ENCODE measurements at regions not wholly inside any gene's neighbourhood (a gene's known extent, or its start where the extent isn't known, plus 50 kb on each side); places are given as distances from the start of the nearest gene placed in this dataset.

- no peaks in the 10 kb centered on the region for H3K4me1 ChIP-seq (ENCODE audit: control insufficient read depth, insufficient read depth, low read length)
- no peaks in the 10 kb centered on the region for H3K36me3 ChIP-seq (ENCODE audit: control insufficient read depth, insufficient read depth, low read length)
- no peak overlapping the region for H3K27ac ChIP-seq (ENCODE audit: insufficient read depth, low read depth, low read length, poor library complexity, severe bottlenecking)
- WGBS, 2 experiments, result 72 to 79% methylated on average over 1 of the region's 1 CpG
- no peak overlapping the region for H3K4me3 ChIP-seq (ENCODE audit: insufficient read depth, low read depth, low read length)
- no peaks in the 10 kb centered on the region for H3K27me3 ChIP-seq (ENCODE audit: control insufficient read depth, insufficient read depth, low read length, poor library complexity, severe bottlenecking)
- no peaks in the 10 kb centered on the region for H3K9me3 ChIP-seq (ENCODE audit: control insufficient read depth, low read length)
Observed at GRCh38 chr18:4836141-4836540, 360.9 kb downstream of the AKAIN1 start.

- Histone ChIP-seq H3K4me1 (ENCODE audit: control insufficient read depth, insufficient read depth, low read length) (no peaks in the 10 kb centered on the region), H3K4me3 (ENCODE audit: insufficient read depth, low read depth, low read length) (no peak overlapping the region), H3K36me3 (ENCODE audit: control insufficient read depth, insufficient read depth, low read length) (no peaks in the 10 kb centered on the region), H3K27me3 (ENCODE audit: control insufficient read depth, insufficient read depth, low read length, poor library complexity, severe bottlenecking) (no peaks in the 10 kb centered on the region), H3K27ac (ENCODE audit: insufficient read depth, low read depth, low read length, poor library complexity, severe bottlenecking) (no peak overlapping the region), H3K9me3 (ENCODE audit: control insufficient read depth, low read length) (no peaks in the 10 kb centered on the region)
- WGBS, 2 experiments, result 89 to 95% methylated on average over 3 to 5 of the region's 5 CpGs
Observed at GRCh38 chr18:4831791-4832375, 365.2 kb downstream of the AKAIN1 start.

DNA sequence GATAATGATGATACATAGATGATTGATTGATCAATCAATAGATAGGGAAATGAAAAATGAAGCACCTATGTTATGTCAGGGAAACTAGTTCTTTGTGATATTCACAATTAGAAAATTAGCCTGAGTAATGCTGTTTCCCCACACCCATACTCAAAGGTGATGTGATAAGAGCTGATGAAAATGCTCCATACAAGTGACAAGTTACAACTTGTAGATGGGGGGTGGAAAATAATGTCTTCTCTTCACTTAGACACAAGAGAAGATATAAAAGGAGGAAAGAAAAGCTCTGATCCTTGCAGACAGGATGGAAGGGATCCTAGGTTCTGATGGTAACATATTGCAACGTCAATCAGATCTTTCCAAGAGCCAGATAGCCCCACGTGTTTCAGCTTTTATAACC is 365.9 kb downstream of the AKAIN1 start:
- Histone ChIP-seq H3K36me3 (ENCODE audit: control insufficient read depth, insufficient read depth, low read length) (no peaks in the 10 kb centered on the region), H3K27me3 (ENCODE audit: control insufficient read depth, insufficient read depth, low read length, poor library complexity, severe bottlenecking) (no peaks in the 10 kb centered on the region), H3K4me1 (ENCODE audit: control insufficient read depth, insufficient read depth, low read length) (no peaks in the 10 kb centered on the region), H3K27ac (ENCODE audit: insufficient read depth, low read depth, low read length, poor library complexity, severe bottlenecking) (no peak overlapping the region), H3K4me3 (ENCODE audit: insufficient read depth, low read depth, low read length) (no peak overlapping the region), H3K9me3 (ENCODE audit: control insufficient read depth, low read length) (no peaks in the 10 kb centered on the region)
- 91 to 97% methylated on average over 2 of the region's 2 CpGs for WGBS, 2 experiments

GRCh38 chr18:4823091-4823490 is 368.0 kb upstream of the DLGAP1 start:
- Histone ChIP-seq H3K27ac (ENCODE audit: insufficient read depth, low read depth, low read length, poor library complexity, severe bottlenecking) (no peak overlapping the region), H3K4me3 (ENCODE audit: insufficient read depth, low read depth, low read length) (no peak overlapping the region), H3K9me3 (ENCODE audit: control insufficient read depth, low read length) (no peaks in the 10 kb centered on the region), H3K27me3 (ENCODE audit: control insufficient read depth, insufficient read depth, low read length, poor library complexity, severe bottlenecking) (no peaks in the 10 kb centered on the region), H3K4me1 (ENCODE audit: control insufficient read depth, insufficient read depth, low read length) (no peaks in the 10 kb centered on the region), H3K36me3 (ENCODE audit: control insufficient read depth, insufficient read depth, low read length) (no peaks in the 10 kb centered on the region)
- WGBS, 2 experiments, result 76 to 89% methylated on average over 3 of the region's 3 CpGs

GRCh38 chr18:4821801-4822200 is 366.7 kb upstream of the DLGAP1 start:
- no peaks in the 10 kb centered on the region for H3K36me3 ChIP-seq (ENCODE audit: control insufficient read depth, insufficient read depth, low read length)
- H3K4me1 ChIP-seq (ENCODE audit: control insufficient read depth, insufficient read depth, low read length), result no peaks in the 10 kb centered on the region
- H3K4me3 ChIP-seq (ENCODE audit: insufficient read depth, low read depth, low read length), result no peak overlapping the region

DNA sequence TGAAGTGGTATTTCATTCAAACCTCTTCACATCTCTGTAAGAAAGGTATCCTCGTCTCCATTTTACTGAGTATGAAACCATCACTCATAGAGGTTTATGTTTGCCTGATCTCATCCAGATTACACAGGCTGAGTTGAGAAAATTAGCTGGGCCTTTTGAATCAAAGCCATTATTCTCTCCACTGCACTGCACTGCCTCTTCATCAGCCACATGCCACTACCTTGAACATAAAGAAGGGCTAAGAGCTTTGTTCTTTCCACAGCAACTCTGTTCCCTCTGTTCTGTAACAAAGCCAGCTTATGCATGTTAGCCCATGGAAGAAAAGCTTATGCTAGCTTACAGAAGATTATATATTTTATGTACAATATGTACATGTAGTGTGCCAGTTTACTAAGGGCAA is 362.6 kb upstream of the DLGAP1 start:
- Histone ChIP-seq H3K9me3 (ENCODE audit: control insufficient read depth, low read length) (no peaks in the 10 kb centered on the region), H3K4me3 (ENCODE audit: insufficient read depth, low read depth, low read length) (no peak overlapping the region), H3K36me3 (ENCODE audit: control insufficient read depth, insufficient read depth, low read length) (no peaks in the 10 kb centered on the region), H3K27ac (ENCODE audit: insufficient read depth, low read depth, low read length, poor library complexity, severe bottlenecking) (no peak overlapping the region), H3K4me1 (ENCODE audit: control insufficient read depth, insufficient read depth, low read length) (no peaks in the 10 kb centered on the region), H3K27me3 (ENCODE audit: control insufficient read depth, insufficient read depth, low read length, poor library complexity, severe bottlenecking) (no peaks in the 10 kb centered on the region)
- 95 to 100% methylated on average over 1 of the region's 1 CpG for WGBS, 2 experiments

More at GRCh38 chr18:4821801-4822200, 366.7 kb upstream of the DLGAP1 start:
- WGBS, 2 experiments, result 87 to 88% methylated on average over 2 of the region's 2 CpGs
- Histone ChIP-seq H3K9me3 (ENCODE audit: control insufficient read depth, low read length) (no peaks in the 10 kb centered on the region), H3K27ac (ENCODE audit: insufficient read depth, low read depth, low read length, poor library complexity, severe bottlenecking) (no peak overlapping the region), H3K27me3 (ENCODE audit: control insufficient read depth, insufficient read depth, low read length, poor library complexity, severe bottlenecking) (no peaks in the 10 kb centered on the region)

- H3K4me1 ChIP-seq (ENCODE audit: control insufficient read depth, insufficient read depth, low read length), result no peaks in the 10 kb centered on the region
- WGBS, 2 experiments, result 90% methylated on average over 2 of the region's 2 CpGs
- H3K27me3 ChIP-seq (ENCODE audit: control insufficient read depth, insufficient read depth, low read length, poor library complexity, severe bottlenecking), result no peaks in the 10 kb centered on the region
- H3K4me3 ChIP-seq (ENCODE audit: insufficient read depth, low read depth, low read length), result no peak overlapping the region
- no peaks in the 10 kb centered on the region for H3K36me3 ChIP-seq (ENCODE audit: control insufficient read depth, insufficient read depth, low read length)
- no peaks in the 10 kb centered on the region for H3K9me3 ChIP-seq (ENCODE audit: control insufficient read depth, low read length)
- H3K27ac ChIP-seq (ENCODE audit: insufficient read depth, low read depth, low read length, poor library complexity, severe bottlenecking), result no peak overlapping the region
Observed at GRCh38 chr18:4813708-4814107, 358.6 kb upstream of the DLGAP1 start.

- H3K9me3 ChIP-seq (ENCODE audit: control insufficient read depth, low read length), result no peaks in the 10 kb centered on the region
- WGBS, 2 experiments, result 97% methylated on average over 3 of the region's 3 CpGs
- H3K4me1 ChIP-seq (ENCODE audit: control insufficient read depth, insufficient read depth, low read length), result no peaks in the 10 kb centered on the region
- no peak overlapping the region for H3K27ac ChIP-seq (ENCODE audit: insufficient read depth, low read depth, low read length, poor library complexity, severe bottlenecking)
- H3K4me3 ChIP-seq (ENCODE audit: insufficient read depth, low read depth, low read length), result no peak overlapping the region
- H3K36me3 ChIP-seq (ENCODE audit: control insufficient read depth, insufficient read depth, low read length), result no peaks in the 10 kb centered on the region
- no peaks in the 10 kb centered on the region for H3K27me3 ChIP-seq (ENCODE audit: control insufficient read depth, insufficient read depth, low read length, poor library complexity, severe bottlenecking)
Observed at GRCh38 chr18:4808891-4809290, 353.8 kb upstream of the DLGAP1 start.

DNA sequence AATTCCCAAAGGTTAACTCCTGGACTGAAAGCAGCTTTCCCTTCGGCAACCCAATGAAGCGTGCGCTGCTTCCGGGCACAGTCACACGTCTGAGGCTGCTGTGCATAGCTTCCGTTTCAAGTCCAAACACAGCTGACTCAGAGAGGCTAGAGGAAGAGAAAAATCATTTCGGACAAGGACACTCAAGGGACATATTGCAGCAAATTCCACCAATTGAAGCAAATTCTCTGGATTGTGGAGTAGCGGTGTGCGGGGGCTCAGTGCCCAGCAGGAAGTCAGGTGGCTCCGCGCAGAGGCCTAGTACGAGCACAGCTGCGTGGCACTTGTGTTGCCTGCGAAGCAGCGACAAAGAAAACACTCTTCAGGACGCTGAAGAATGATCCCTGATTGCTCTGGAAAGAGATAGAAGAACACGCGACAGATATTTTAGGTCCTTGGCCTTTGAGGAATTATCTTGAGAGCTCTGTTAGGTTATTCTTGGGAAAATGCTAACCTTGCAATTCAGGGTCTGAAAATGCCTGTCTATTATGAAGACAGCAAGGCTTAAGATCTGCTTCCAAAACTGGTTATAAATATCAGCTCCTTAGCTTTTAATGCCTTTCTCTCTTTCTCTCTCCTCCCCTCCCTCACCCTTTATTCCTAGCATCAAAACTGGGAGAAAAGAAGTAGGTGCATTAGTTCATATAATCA is 352.6 kb upstream of the DLGAP1 start:
- no peaks in the 10 kb centered on the region for H3K9me3 ChIP-seq (ENCODE audit: control insufficient read depth, low read length)
- no peaks in the 10 kb centered on the region for H3K4me1 ChIP-seq (ENCODE audit: control insufficient read depth, insufficient read depth, low read length)
- H3K36me3 ChIP-seq (ENCODE audit: control insufficient read depth, insufficient read depth, low read length), result no peaks in the 10 kb centered on the region
- H3K27me3 ChIP-seq (ENCODE audit: control insufficient read depth, insufficient read depth, low read length, poor library complexity, severe bottlenecking), result no peaks in the 10 kb centered on the region
- no peak overlapping the region for H3K4me3 ChIP-seq (ENCODE audit: insufficient read depth, low read depth, low read length)
- 94 to 95% methylated on average over 18 of the region's 18 CpGs for WGBS, 2 experiments
- H3K27ac ChIP-seq (ENCODE audit: insufficient read depth, low read depth, low read length, poor library complexity, severe bottlenecking), result no peak overlapping the region

GRCh38 chr18:4806331-4806730 is 351.2 kb upstream of the DLGAP1 start:
- Histone ChIP-seq H3K27ac (ENCODE audit: insufficient read depth, low read depth, low read length, poor library complexity, severe bottlenecking) (no peak overlapping the region), H3K4me1 (ENCODE audit: control insufficient read depth, insufficient read depth, low read length) (no peaks in the 10 kb centered on the region), H3K9me3 (ENCODE audit: control insufficient read depth, low read length) (no peaks in the 10 kb centered on the region), H3K4me3 (ENCODE audit: insufficient read depth, low read depth, low read length) (no peak overlapping the region), H3K36me3 (ENCODE audit: control insufficient read depth, insufficient read depth, low read length) (no peaks in the 10 kb centered on the region), H3K27me3 (ENCODE audit: control insufficient read depth, insufficient read depth, low read length, poor library complexity, severe bottlenecking) (no peaks in the 10 kb centered on the region)
- 93 to 98% methylated on average over 1 of the region's 1 CpG for WGBS, 2 experiments

Measured in ectodermal cell (in vitro differentiated cells).